GM12891 (cell line): ENCODE measurements at regions not wholly inside any gene's neighbourhood (a gene's known extent, or its start where the extent isn't known, plus 50 kb on each side); places are given as distances from the start of the nearest gene placed in this dataset.
"Not testable (repeated sequence)": the region's sequence is repeated elsewhere in the genome, so short reads cannot be mapped to it uniquely, and the experiment has no call there.

Experiments used
- POLR2A ChIP-seq: IDR thresholded peaks from 2 replicates; pipeline ENCODE4 v1.6.1; 2011; ENCODE audit warnings: low read depth, low read length, control low read depth
- POLR2AphosphoS5 ChIP-seq: IDR thresholded peaks from 2 replicates; pipeline ENCODE4 v1.6.1; 2011; ENCODE audit warnings: low read depth, low read length, control low read depth
- SPI1 ChIP-seq: IDR thresholded peaks from 2 replicates; pipeline ENCODE4 v1.6.1; 2011; ENCODE audit warnings: low read depth, low read length, control low read depth
- TAF1 ChIP-seq: IDR thresholded peaks from 2 replicates; pipeline ENCODE4 v1.6.1; 2011; ENCODE audit warnings: low read depth, low read length, control low read depth

DNA sequence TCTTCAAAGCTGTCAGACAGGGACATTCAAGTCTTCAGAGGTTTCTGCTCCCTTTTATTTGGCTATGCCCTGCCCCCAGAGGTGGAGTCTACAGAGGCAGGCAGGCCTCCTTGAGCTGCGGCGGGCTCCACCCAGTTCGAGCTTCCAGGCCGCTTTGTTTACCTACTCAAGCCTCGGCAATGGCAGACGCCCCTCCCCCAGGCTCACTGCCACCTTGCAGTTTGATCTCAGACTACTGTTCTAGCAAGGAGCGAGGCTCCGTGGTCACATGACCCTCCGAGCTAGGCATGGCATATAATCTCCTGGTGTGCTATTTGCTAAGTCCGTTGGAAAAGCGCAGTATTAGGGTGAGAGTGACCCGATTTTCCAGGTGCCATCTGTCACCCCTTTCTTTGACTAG is 462.6 kb upstream of the HS3ST5 start:
- TF ChIP-seq POLR2A, TAF1, POLR2AphosphoS5, SPI1: not testable (repeated sequence)
